ENCODE measurements at regions not wholly inside any gene's neighbourhood (a gene's known extent, or its start where the extent isn't known, plus 50 kb on each side); places are given as distances from the start of the nearest gene placed in this dataset.

- 83% methylated on average over 3 of the region's 3 CpGs for WGBS (ENCODE audit: insufficient coverage, low coverage, low lambda C conversion rate, missing lambda C conversion rate)
- no peak overlapping the region for H3K27ac ChIP-seq
- no peaks in the 10 kb centered on the region for H3K36me3 ChIP-seq
- ATAC-seq, result no peak
- no peaks in the 10 kb centered on the region for H3K4me1 ChIP-seq
- H3K9me3 ChIP-seq, result no peaks in the 10 kb centered on the region
- DNase-seq, result no peak
- no peaks in the 10 kb centered on the region for H3K27me3 ChIP-seq
- TF ChIP-seq POLR2A (IDR thresholded peaks at IDR 0.05) (no peak), CTCF (IDR thresholded peaks at IDR 0.05) (no peak)
- intact Hi-C loops (cut with DNase I), result no loop called here
- no peak overlapping the region for H3K4me3 ChIP-seq
Observed at GRCh38 chr7:11290863-11291262, 317.2 kb downstream of the PHF14 start.

GRCh38 chr7:11294218-11294617 lies 320.5 kb downstream of the PHF14 start:
- no peak overlapping the region for H3K4me3 ChIP-seq
- H3K9me3 ChIP-seq, result no peaks in the 10 kb centered on the region
- H3K4me1 ChIP-seq, result no peaks in the 10 kb centered on the region
- DNase-seq, result no peak
- ATAC-seq, result no peak
- WGBS (ENCODE audit: insufficient coverage, low coverage, low lambda C conversion rate, missing lambda C conversion rate), result 75% methylated on average over 2 of the region's 2 CpGs
- TF ChIP-seq CTCF (IDR thresholded peaks at IDR 0.05) (no peak), POLR2A (IDR thresholded peaks at IDR 0.05) (no peak)
- intact Hi-C loops (cut with DNase I), result no loop called here
- H3K27me3 ChIP-seq, result no peaks in the 10 kb centered on the region
- no peaks in the 10 kb centered on the region for H3K36me3 ChIP-seq
- no peak overlapping the region for H3K27ac ChIP-seq

DNA sequence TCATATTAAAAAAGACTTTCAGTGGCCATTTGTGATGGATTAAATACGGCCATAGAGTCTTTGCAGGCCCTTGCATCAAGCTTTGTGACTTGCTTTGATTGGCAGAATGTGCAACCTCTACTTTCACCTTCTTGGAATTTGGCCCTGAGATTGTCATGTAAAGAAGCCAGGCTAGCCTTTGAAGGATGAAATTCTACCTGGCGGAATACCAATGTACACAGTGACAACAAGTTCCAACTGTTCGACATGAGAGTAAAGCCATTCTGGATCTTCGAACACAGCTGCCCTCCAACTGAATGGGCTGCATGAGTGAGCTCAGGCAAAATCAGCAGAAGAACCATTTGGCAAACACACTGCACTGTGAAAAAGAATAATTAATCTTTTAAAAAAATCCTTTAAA lies 321.3 kb downstream of the PHF14 start:
- no peaks in the 10 kb centered on the region for H3K4me1 ChIP-seq
- 42% methylated on average over 3 of the region's 4 CpGs for WGBS (ENCODE audit: insufficient coverage, low coverage, low lambda C conversion rate, missing lambda C conversion rate)
- no peak overlapping the region for H3K4me3 ChIP-seq
- H3K27ac ChIP-seq, result no peak overlapping the region
- no peaks in the 10 kb centered on the region for H3K36me3 ChIP-seq
- TF ChIP-seq POLR2A (IDR thresholded peaks at IDR 0.05), result no peak
- no peak for TF ChIP-seq CTCF (IDR thresholded peaks at IDR 0.05)
- DNase-seq (no peak), ATAC-seq (peak in 3 of 4 donors; percentile 23 to 69 (median 45))
- H3K27me3 ChIP-seq, result no peaks in the 10 kb centered on the region
- intact Hi-C loops (cut with DNase I), result no loop called here
- no peaks in the 10 kb centered on the region for H3K9me3 ChIP-seq

DNA sequence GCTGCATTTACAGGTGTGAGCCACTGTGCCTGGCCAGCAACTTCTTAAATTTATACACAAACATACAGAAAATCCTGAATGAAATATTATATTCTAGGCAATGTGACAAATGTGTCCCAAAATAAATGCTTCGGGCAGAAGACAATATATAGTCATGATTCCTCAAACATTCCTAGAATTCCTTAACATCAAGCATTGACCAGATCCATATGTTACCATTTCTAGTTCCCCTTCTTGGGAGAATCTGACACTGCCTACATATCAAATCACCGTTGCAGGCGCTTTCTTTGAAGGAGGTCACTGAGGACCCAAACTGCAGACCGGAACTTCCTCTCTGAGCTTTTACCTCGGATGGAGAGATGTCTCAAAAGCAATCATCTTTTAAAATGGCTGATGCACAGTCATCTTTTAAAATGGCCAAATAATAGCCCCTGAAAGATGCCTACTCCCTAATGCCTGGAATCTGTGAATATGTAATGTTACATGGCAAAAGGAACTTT lies 323.5 kb downstream of the PHF14 start:
- no peak for TF ChIP-seq CTCF (IDR thresholded peaks at IDR 0.05)
- TF ChIP-seq POLR2A (IDR thresholded peaks at IDR 0.05), result no peak
- no peaks in the 10 kb centered on the region for H3K27me3 ChIP-seq
- no peak overlapping the region for H3K4me3 ChIP-seq
- DNase-seq (no peak), ATAC-seq (no peak)
- no peaks in the 10 kb centered on the region for H3K4me1 ChIP-seq
- H3K27ac ChIP-seq, result no peak overlapping the region
- intact Hi-C loops (cut with DNase I), result no loop called here
- H3K9me3 ChIP-seq, result no peaks in the 10 kb centered on the region
- H3K36me3 ChIP-seq, result no peaks in the 10 kb centered on the region
- WGBS (ENCODE audit: insufficient coverage, low coverage, low lambda C conversion rate, missing lambda C conversion rate), result 81% methylated on average over 4 of the region's 5 CpGs

DNA sequence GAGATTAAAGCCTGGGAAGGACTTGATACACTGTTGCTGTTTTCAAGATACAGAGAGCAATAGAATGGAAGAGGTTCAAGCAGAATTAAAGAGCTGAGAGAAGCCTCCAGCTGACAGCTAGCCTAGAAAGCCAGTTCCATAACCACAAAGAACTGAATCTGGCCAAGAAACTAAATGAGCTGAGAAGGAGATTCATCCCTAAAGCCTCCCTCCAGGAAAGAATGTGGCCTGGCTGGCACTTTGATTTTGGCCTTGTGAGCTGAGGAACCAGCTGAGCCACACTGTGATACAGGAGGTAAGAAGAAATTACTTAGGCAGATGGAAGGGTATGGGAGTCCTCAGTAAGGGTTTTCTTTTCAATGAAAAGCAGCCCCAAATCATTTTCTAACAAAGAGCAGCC lies 324.1 kb downstream of the PHF14 start:
- Histone ChIP-seq H3K4me3 (no peak overlapping the region), H3K27ac (no peak overlapping the region), H3K36me3 (no peaks in the 10 kb centered on the region), H3K4me1 (no peaks in the 10 kb centered on the region), H3K27me3 (no peaks in the 10 kb centered on the region), H3K9me3 (no peaks in the 10 kb centered on the region)
- no peak for ATAC-seq
- intact Hi-C loops (cut with DNase I), result no loop called here
- TF ChIP-seq POLR2A (IDR thresholded peaks at IDR 0.05) (no peak), CTCF (IDR thresholded peaks at IDR 0.05) (no peak)
- DNase-seq, result no peak
